K562 (cell line): ENCODE measurements at regions not wholly inside any gene's neighbourhood (a gene's known extent, or its start where the extent isn't known, plus 50 kb on each side); places are given as distances from the start of the nearest gene placed in this dataset.

ENCODE experiments used
- ATAC-seq: fragments of 200-7000 bp; cut with Tn5 transposase; 3 replicates; pipeline ENCODE4 v1.9.1; 2020; ENCODE audit warnings: moderate library complexity
- BruUV-seq: library from RNA; stranded (reverse); fragments of 400-500 nt; replicated peaks from 2 replicates; lab custom pipeline; 2021; lab: Mats Ljungman, UMichigan
- CTCF ChIA-PET: fragments of 300-600 bp; formaldehyde crosslinking; extraction: SDS; loops from one replicate; lab custom pipeline; 2021; ENCODE audit warnings: low intra/inter-chr PET ratio; lab: Yijun Ruan, JAX
- POLR2A ChIA-PET: fragments of 300-600, 350-650 bp; sonication (Branson Sonifier 250); formaldehyde crosslinking; extraction: SDS; loops from one replicate; lab custom pipeline; 2021; ENCODE audit warnings: antibody characterized with exemption, inconsistent platforms; lab: Yijun Ruan, JAX
- DNase-seq, 4 experiments: peaks; one replicate each; pipeline versions ENCODE4 v3.0.0 to v3.0.0-alpha.2; 2011 to 2018; ENCODE audit warnings: low spot score in 3 of 4, mixed read lengths in 3 of 4; ENCODE audit errors: extremely low read depth in 1 of 4
- FAIRE-seq: peaks from 2 replicates; lab custom pipeline; 2011; peaks lifted over from hg19 to GRCh38; lab: Jason Lieb, UNC
- H2AFZ ChIP-seq: 2 replicates; pipeline ENCODE4 v1.6.0; 2011; ENCODE audit warnings: low read depth, low read length, control low read depth, inconsistent platforms
- H3K27ac ChIP-seq: fragments of 200-600 bp; 3 replicates; pipeline ENCODE4 v1.8.0; 2011; ENCODE audit warnings: low read depth, mild to moderate bottlenecking, control low read depth, inconsistent platforms, low read length, moderate library complexity, mixed read lengths; ENCODE audit errors: extremely low read depth
- H3K27me3 ChIP-seq, 2 experiments: fragments of 300-600 bp in 1 of 2; 2 replicates in 1 of 2; 3 replicates in 1 of 2; pipeline versions ENCODE4 v1.6.0 to v1.8.0; 2011; ENCODE audit warnings: inconsistent platforms in 2 of 2, low read length in 2 of 2, mild to moderate bottlenecking in 1 of 2, mixed read lengths in 1 of 2, moderate library complexity in 1 of 2; ENCODE audit not compliant: control insufficient read depth in 2 of 2, insufficient read depth in 2 of 2
- H3K36me3 ChIP-seq: fragments of 300-600 bp; 3 replicates; pipeline ENCODE4 v1.8.0; 2011; ENCODE audit warnings: mild to moderate bottlenecking, low read length, inconsistent platforms; ENCODE audit not compliant: control insufficient read depth, insufficient read depth
- H3K4me1 ChIP-seq, 2 experiments: fragments of 200-600 bp in 1 of 2; replicated peaks in 1 of 2; 2 replicates in 1 of 2; 3 replicates in 1 of 2; pipeline versions ENCODE4 v1.5.1 to v1.8.0; 2011; ENCODE audit warnings: inconsistent platforms in 2 of 2, low read length in 2 of 2, mild to moderate bottlenecking in 1 of 2, mixed read lengths in 1 of 2, moderate library complexity in 1 of 2; ENCODE audit not compliant: control insufficient read depth in 2 of 2, insufficient read depth in 2 of 2
- H3K4me2 ChIP-seq: 2 replicates; pipeline ENCODE4 v1.6.1; 2011; ENCODE audit warnings: low read length, control low read depth, inconsistent platforms, mixed read lengths; ENCODE audit not compliant: insufficient read depth
- H3K4me3 ChIP-seq: fragments of 200-600 bp; sonication (generic), shearing (Covaris generic); 2 replicates; pipeline ENCODE4 v1.5.1; 2016; ENCODE audit warnings: control low read depth, inconsistent platforms
- H3K79me2 ChIP-seq: fragments of 200-600 bp; 3 replicates; pipeline ENCODE4 v1.8.0; 2011; ENCODE audit warnings: low read length, inconsistent platforms; ENCODE audit not compliant: control insufficient read depth, insufficient read depth
- H3K9ac ChIP-seq, 2 experiments: 2 replicates each; pipeline versions ENCODE4 v1.6.0 to v1.6.1; 2011; ENCODE audit warnings: low read depth in 2 of 2, low read length in 2 of 2, control low read depth in 1 of 2, inconsistent platforms in 1 of 2, mild to moderate bottlenecking in 1 of 2, mixed read lengths in 1 of 2; ENCODE audit not compliant: insufficient read depth in 1 of 2
- H3K9me1 ChIP-seq: one replicate; pipeline ENCODE4 v1.6.0; 2011; ENCODE audit warnings: inconsistent platforms, mild to moderate bottlenecking, low read length, moderate library complexity; ENCODE audit not compliant: control insufficient read depth, insufficient read depth
- H3K9me3 ChIP-seq: replicated peaks from 2 replicates; pipeline ENCODE4 v1.5.1; 2011; ENCODE audit warnings: low read depth, low read length, inconsistent platforms; ENCODE audit not compliant: control insufficient read depth, insufficient read depth
- H4K20me1 ChIP-seq: replicated peaks from 2 replicates; pipeline ENCODE4 v1.6.1; 2011; ENCODE audit warnings: low read length, inconsistent platforms, mixed read lengths; ENCODE audit not compliant: control insufficient read depth, insufficient read depth
- EGR1 ChIP-seq: fragments of 450-650 bp; conservative IDR thresholded peaks from 2 replicates; pipeline ENCODE4 v1.6.1; 2017; ENCODE audit warnings: mild to moderate bottlenecking
- NELFE ChIP-seq: IDR thresholded peaks from 2 replicates; pipeline ENCODE4 v1.6.1; 2011; ENCODE audit warnings: mild to moderate bottlenecking; ENCODE audit not compliant: insufficient read depth, insufficient read length
- ZNF561 ChIP-seq: fragments of 450-650 bp; formaldehyde crosslinking; conservative IDR thresholded peaks from 2 replicates; pipeline ENCODE4 v1.4.0; 2020; ENCODE audit warnings: mild to moderate bottlenecking, moderate library complexity
- whole genome bisulfite sequencing: fragments of 100-300 bp; shearing (Covaris generic); methylation state at CpG from one replicate; pipeline ENCODE4 v1.1.6; 2016; ENCODE audit warnings: low coverage, mixed read lengths; ENCODE audit not compliant: insufficient coverage; ENCODE audit errors: missing lambda C conversion rate; 5-methylcytosine and 5-hydroxymethylcytosine counted together
- in situ Hi-C: fragments of 300-500 bp; cut with MboI; formaldehyde crosslinking; loops from 4 replicates; pipeline ENCODE4 v1.15.0; 2018; ENCODE audit warnings: inconsistent platforms, mixed read lengths
- intact Hi-C: fragments of 100-400 bp; cut with micrococcal nuclease; formaldehyde crosslinking; loops from 2 replicates; pipeline ENCODE4 v1.14.2; 2022
- TF ChIP-seq, protein P1 (sequence below), 2 experiments: fragments of 450-650 bp in 1 of 2; sonication (generic) in 1 of 2; formaldehyde crosslinking in 1 of 2; IDR thresholded peaks in 1 of 2; conservative IDR thresholded peaks in 1 of 2; 2 replicates each; pipeline versions ENCODE4 v1.6.1 to v1.8.1; 2016 to 2023; ENCODE audit warnings: mild to moderate bottlenecking in 2 of 2, moderate library complexity in 2 of 2, inconsistent platforms in 1 of 2, missing genetic modification reagents in 1 of 2
- TF ChIP-seq, protein P2 (sequence below): fragments of 250-450 bp; sonication (Bioruptor Pico); IDR thresholded peaks from 2 replicates; pipeline ENCODE4 v1.8.0; 2021; ENCODE audit warnings: borderline replicate concordance, mild to moderate bottlenecking, moderate library complexity; ENCODE audit not compliant: poor library complexity, severe bottlenecking

DNA sequence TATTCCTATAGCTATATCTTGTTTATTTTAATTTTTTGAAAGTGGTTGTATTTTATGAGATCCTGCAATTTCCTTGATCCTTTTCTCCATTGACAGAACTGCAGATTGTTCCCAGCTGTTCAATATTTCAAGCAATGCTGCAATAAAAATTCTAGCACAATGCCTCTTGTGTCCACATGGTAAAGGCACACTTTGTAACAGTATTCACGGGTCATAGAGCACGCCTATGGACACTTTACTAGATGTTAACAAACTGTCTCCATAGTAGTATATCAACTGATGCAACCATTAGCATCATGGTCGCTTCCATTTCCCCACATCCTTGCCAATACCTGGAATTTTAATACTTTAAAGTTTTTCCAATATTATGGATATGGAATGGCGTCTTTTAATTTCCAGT, 123.9 kb upstream of the FZD8 start (continued):
- TF ChIP-seq, protein P1, sequence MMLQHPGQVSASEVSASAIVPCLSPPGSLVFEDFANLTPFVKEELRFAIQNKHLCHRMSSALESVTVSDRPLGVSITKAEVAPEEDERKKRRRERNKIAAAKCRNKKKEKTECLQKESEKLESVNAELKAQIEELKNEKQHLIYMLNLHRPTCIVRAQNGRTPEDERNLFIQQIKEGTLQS (IDR thresholded peaks at IDR 0.05), result no peak
- TF ChIP-seq, protein P1 (CRISPR knock-in tag; conservative IDR thresholded peaks at IDR 0.05), result no peak
- TF ChIP-seq ZNF561 (CRISPR knock-in tag), result no peak
- TF ChIP-seq, protein P2, sequence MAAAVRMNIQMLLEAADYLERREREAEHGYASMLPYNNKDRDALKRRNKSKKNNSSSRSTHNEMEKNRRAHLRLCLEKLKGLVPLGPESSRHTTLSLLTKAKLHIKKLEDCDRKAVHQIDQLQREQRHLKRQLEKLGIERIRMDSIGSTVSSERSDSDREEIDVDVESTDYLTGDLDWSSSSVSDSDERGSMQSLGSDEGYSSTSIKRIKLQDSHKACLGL (CRISPR knock-in tag), result no peak

DNA sequence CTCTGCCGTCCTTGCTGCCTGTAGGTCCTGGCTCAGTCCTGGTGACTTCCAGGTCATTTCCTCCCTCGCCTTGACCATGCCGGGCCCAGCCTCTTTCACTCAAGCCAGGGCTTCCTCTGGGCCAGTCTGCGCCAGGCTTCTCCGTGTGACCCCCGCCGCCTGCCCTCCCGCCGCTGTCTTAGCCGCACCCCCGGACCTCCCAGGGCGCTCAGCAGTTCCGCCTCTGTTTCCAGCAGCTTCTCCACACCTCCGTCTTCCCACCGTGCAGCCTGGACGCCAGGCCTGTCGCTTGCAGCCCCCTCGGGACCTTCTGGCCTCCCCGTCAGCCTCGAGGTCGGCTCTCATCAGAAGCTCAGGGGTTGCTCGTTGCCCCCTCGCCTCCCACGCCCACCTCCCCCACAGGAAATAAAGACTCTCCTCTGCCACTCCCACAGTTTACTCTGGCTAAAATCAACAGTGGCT, 123.0 kb upstream of the FZD8 start:
- no peaks in the 10 kb centered on the region for H4K20me1 ChIP-seq
- peak overlapping the region; percentile 51 for H3K4me2 ChIP-seq
- POLR2A ChIA-PET, result no interaction called here
- DNase-seq, result peak in 2 of 4 experiments; percentile 12 to 20
- H3K9me3 ChIP-seq, result no peaks in the 10 kb centered on the region
- BruUV-seq, result no TSS peak
- no peaks in the 10 kb centered on the region for H3K79me2 ChIP-seq
- peak overlapping the region; percentile 76 for H2AFZ ChIP-seq
- no peak overlapping the region for H3K27ac ChIP-seq
- TF ChIP-seq EGR1 (peak; percentile 53; the same call in 1 of the 2 replicates), NELFE (no peak)
- TF ChIP-seq, all 486 proteins: peak for 1
- peak overlapping the region in 1 of 2 experiments; percentile 78; a peak in 2 of 4 replicates for H3K9ac ChIP-seq
- ATAC-seq (peak; percentile 85), FAIRE-seq (no peak)
- 0 out of 2 replicates have a peak overlapping the region, but pooled peaks have one; percentile 4 for H3K4me3 ChIP-seq
- in situ Hi-C loops (no loop called here), intact Hi-C loops (loop anchor here (10.0 kb wide), 1 partner anchor 60 kb away; no protein-coding TSS in a partner anchor)
- no peaks in the 10 kb centered on the region for H3K9me1 ChIP-seq
- peaks cover 0 to 6% of the 10 kb centered on the region in 2 experiments; a peak in 2 of 5 replicates for H3K4me1 ChIP-seq
- H3K27me3 ChIP-seq, result no peaks in the 10 kb centered on the region
- no peaks in the 10 kb centered on the region for H3K36me3 ChIP-seq
- CTCF ChIA-PET, result no interaction called here
- WGBS, result 3% methylated on average over 21 of the region's 24 CpGs
